SU-DHL-6 (cell line): ENCODE measurements at regions not wholly inside any gene's neighbourhood (a gene's known extent, or its start where the extent isn't known, plus 50 kb on each side); places are given as distances from the start of the nearest gene placed in this dataset.

Experiments
- EZH2phosphoT487 ChIP-seq: fragments of 200-600 bp; sonication (generic), shearing (Covaris generic); conservative IDR thresholded peaks from 2 replicates; pipeline ENCODE4 v1.6.1; 2018; ENCODE audit warnings: mild to moderate bottlenecking, antibody characterized with exemption, low read length, moderate library complexity, mixed read lengths
- TF ChIP-seq, protein P1 (sequence below): fragments of 200-600 bp; sonication (generic); IDR thresholded peaks from one replicate; pipeline ENCODE4 v1.5.1; 2017; ENCODE audit warnings: antibody characterized with exemption, mild to moderate bottlenecking, low read length, moderate library complexity; ENCODE audit not compliant: insufficient read depth, poor library complexity, severe bottlenecking

DNA sequence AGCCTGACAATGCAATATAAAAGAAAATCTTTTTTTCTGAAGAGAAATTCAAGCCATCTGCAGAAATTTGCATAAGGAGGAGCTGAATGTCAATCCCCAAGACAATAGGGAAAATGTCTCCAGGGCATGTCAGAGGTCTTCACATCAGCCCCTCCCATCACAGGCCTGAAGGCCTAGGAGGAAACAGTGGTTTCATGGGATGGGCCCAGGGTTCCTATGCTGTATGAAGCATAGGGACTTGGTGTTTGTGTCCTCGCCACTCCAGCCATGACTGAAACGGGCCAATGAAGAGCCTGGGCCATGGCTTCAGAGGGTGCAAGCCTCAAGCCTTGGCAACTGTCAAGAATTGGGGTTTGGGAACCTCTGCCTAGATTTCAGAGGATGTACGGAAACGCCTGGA, 883.5 kb downstream of the UQCRFS1 start:
- TF ChIP-seq, protein P1, sequence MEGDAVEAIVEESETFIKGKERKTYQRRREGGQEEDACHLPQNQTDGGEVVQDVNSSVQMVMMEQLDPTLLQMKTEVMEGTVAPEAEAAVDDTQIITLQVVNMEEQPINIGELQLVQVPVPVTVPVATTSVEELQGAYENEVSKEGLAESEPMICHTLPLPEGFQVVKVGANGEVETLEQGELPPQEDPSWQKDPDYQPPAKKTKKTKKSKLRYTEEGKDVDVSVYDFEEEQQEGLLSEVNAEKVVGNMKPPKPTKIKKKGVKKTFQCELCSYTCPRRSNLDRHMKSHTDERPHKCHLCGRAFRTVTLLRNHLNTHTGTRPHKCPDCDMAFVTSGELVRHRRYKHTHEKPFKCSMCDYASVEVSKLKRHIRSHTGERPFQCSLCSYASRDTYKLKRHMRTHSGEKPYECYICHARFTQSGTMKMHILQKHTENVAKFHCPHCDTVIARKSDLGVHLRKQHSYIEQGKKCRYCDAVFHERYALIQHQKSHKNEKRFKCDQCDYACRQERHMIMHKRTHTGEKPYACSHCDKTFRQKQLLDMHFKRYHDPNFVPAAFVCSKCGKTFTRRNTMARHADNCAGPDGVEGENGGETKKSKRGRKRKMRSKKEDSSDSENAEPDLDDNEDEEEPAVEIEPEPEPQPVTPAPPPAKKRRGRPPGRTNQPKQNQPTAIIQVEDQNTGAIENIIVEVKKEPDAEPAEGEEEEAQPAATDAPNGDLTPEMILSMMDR: no peak
- TF ChIP-seq EZH2phosphoT487: no peak
